Bronchial epithelial cell (primary cell): ENCODE measurements at regions not wholly inside any gene's neighbourhood (a gene's known extent, or its start where the extent isn't known, plus 50 kb on each side); places are given as distances from the start of the nearest gene placed in this dataset.

Experiments
- DNase-seq: peaks from one replicate; pipeline ENCODE4 v3.0.0-alpha.2; 2010; ENCODE audit warnings: low read depth
- FAIRE-seq: peaks from 2 replicates; lab custom pipeline; 2011; peaks lifted over from hg19 to GRCh38; lab: Jason Lieb, UNC
- H3K27me3 ChIP-seq: 2 replicates; pipeline ENCODE4 v1.5.1; 2011; ENCODE audit warnings: low read length; ENCODE audit not compliant: control insufficient read depth, insufficient read depth
- H3K36me3 ChIP-seq: 2 replicates; pipeline ENCODE4 v1.5.1; 2011; ENCODE audit warnings: low read length; ENCODE audit not compliant: control insufficient read depth, insufficient read depth
- H3K4me3 ChIP-seq: 2 replicates; pipeline ENCODE4 v1.5.1; 2011; ENCODE audit warnings: mild to moderate bottlenecking, low read depth, low read length, control low read depth
- TF ChIP-seq, protein P1 (sequence below): IDR thresholded peaks from 2 replicates; pipeline ENCODE4 v1.5.1; 2011; ENCODE audit warnings: mild to moderate bottlenecking, moderate library complexity, low read length, control low read depth, inconsistent platforms; ENCODE audit not compliant: insufficient read depth, severe bottlenecking

DNA sequence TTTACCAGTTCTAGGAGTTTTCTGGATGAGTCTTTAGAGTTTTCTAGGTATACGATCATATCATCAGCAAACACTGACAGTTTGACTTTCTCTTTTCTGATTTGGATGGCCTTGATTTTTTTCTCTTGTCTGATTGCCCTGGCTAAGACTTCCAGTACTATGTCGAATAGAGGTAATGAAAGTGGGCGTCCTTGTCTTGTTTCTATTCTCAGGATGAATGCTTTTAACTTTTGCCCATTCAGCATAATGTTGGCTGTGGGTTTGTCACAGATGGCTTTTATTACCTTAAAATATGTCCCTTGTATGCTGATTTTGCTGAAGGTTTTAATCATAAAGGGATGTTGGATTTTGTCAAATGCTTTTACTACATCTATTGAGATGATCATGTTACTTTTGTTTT is 223.2 kb upstream of the COBL start:
- TF ChIP-seq, protein P1, sequence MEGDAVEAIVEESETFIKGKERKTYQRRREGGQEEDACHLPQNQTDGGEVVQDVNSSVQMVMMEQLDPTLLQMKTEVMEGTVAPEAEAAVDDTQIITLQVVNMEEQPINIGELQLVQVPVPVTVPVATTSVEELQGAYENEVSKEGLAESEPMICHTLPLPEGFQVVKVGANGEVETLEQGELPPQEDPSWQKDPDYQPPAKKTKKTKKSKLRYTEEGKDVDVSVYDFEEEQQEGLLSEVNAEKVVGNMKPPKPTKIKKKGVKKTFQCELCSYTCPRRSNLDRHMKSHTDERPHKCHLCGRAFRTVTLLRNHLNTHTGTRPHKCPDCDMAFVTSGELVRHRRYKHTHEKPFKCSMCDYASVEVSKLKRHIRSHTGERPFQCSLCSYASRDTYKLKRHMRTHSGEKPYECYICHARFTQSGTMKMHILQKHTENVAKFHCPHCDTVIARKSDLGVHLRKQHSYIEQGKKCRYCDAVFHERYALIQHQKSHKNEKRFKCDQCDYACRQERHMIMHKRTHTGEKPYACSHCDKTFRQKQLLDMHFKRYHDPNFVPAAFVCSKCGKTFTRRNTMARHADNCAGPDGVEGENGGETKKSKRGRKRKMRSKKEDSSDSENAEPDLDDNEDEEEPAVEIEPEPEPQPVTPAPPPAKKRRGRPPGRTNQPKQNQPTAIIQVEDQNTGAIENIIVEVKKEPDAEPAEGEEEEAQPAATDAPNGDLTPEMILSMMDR, result no peak
- DNase-seq, result no peak
- FAIRE-seq, result no peak
- Histone ChIP-seq H3K36me3 (no peaks in the 10 kb centered on the region), H3K4me3 (no peak overlapping the region), H3K27me3 (no peaks in the 10 kb centered on the region)

DNA sequence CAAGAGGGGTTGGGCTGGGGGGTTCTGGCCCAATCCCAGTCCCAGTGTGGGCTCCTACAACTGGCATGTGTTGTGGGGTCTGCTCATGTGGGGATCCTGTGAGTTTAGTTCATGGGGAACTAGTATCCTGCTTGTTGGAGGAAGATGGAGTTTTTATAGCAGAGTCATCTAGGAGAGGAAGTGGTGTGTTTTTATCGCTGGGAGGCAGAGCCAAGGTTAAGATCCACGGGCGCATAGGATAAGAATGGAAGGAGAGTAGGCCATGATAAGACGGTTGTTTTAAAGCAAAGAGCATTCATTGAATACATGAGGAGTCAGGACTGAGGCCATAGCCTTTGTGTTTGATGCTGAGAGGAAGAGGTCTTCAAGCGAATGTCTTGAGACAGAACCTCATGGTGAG is 211.6 kb upstream of the COBL start:
- Histone ChIP-seq H3K27me3 (no peaks in the 10 kb centered on the region), H3K36me3 (no peaks in the 10 kb centered on the region), H3K4me3 (no peak overlapping the region)
- DNase-seq (no peak), FAIRE-seq (no peak)
- TF ChIP-seq, protein P1, result no peak

DNA sequence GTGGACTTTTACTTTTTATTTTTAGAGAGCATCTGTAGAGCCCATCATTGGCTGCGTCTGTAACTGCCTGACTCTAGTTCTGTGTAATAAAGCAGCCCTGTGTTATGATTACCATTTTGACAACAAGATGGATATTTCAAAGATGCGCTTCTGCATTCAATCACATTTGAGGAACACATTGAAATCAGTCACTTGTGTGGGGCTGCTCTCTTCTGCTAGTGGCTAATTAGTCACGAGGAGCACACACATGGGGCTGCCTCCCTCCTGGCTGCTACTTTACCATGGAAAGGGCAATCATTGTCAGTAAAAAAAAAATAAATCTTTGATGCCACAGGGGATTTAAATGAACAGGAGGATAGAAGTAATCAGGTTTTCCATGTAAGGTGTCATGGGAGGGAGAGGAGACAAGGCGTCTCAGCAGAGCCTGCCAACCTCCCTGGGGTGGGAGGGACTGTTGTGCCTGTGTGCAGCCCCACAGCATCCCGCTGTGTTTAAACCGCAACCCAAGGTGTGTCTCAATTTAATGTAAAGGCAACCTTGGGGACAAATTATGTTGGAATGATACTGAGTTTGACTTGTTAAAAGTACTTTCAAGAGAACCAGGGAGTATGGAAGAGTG is 205.2 kb upstream of the COBL start:
- FAIRE-seq, result no peak

DNA sequence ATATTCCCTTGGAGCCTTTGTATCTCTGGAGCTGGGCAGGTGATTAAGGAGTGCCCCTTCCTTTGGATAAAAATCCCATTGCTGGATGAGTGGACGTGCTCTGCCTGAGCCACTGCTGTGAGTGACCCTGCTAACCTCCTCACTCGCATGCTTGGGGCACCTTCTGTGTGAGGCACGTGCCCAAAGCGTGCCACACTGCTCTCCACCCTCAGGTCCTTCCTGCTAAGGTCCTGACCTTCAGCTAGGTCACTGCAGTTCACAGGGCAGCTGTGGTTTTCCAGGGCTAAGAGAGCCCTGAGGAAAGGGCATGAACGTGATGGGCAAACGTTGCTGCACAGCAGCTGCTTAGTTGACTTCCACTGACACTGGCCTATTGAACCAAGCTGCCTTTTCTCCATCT is 204.4 kb upstream of the COBL start:
- H3K4me3 ChIP-seq, result no peak overlapping the region
- DNase-seq (no peak), FAIRE-seq (no peak)
- TF ChIP-seq, protein P1, result no peak
- H3K36me3 ChIP-seq, result no peaks in the 10 kb centered on the region
- H3K27me3 ChIP-seq, result no peaks in the 10 kb centered on the region

More for the DNA sequence above, 205.2 kb upstream of the COBL start:
- no peak for DNase-seq
- no peaks in the 10 kb centered on the region for H3K27me3 ChIP-seq
- TF ChIP-seq, protein P1, result no peak
- no peak overlapping the region for H3K4me3 ChIP-seq
- no peaks in the 10 kb centered on the region for H3K36me3 ChIP-seq

DNA sequence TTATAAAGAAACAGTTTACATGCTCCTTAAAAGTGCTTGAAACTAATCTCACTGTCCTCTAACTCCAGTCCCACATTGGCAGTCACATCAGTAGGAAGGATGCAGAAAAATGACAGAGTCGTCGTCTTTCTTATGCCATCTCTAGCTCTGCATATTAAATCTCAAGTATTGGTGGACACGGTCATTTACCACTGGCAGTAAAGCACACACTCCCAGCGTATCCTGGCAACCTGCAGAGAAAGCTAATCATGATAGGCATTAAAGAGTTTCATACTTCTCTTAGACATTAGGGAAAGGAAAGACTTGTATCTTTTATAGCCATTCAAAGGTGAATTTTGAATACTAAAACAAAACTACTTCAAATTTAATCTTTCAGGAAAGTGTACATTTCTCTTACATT is 202.0 kb upstream of the COBL start:
- Histone ChIP-seq H3K4me3 (no peak overlapping the region), H3K36me3 (no peaks in the 10 kb centered on the region), H3K27me3 (no peaks in the 10 kb centered on the region)
- FAIRE-seq (no peak), DNase-seq (no peak)
- TF ChIP-seq, protein P1, result no peak

DNA sequence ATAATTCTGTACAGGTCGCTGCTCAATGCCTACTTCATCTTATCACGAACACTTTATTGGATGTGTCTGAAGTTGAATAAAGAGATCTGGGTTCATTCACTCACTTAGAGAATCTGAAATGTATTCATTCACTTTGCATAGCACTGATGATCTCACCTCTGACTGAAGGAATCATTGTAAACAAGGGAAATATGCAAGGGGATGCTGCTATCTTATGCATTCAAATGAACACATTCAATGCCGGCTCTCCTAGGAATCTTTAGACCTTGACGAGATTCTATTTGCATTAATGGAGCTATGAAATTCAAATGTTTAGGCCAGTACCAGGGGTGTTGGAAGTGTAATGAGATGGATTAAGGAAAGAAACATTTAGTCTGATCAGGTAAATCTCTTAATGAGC is 200.6 kb upstream of the COBL start:
- no peak for DNase-seq
- H3K4me3 ChIP-seq, result no peak overlapping the region
- TF ChIP-seq, protein P1, result no peak
- no peak for FAIRE-seq
- no peaks in the 10 kb centered on the region for H3K36me3 ChIP-seq
- H3K27me3 ChIP-seq, result no peaks in the 10 kb centered on the region
